Aorta (tissue), 5 donors: ENCODE measurements at regions not wholly inside any gene's neighbourhood (a gene's known extent, or its start where the extent isn't known, plus 50 kb on each side); places are given as distances from the start of the nearest gene placed in this dataset.

Experiments
- ATAC-seq: fragments of 200-7000 bp; cut with Tn5 transposase; one replicate; pipeline ENCODE4 v1.9.1; 2022; ENCODE audit warnings: moderate library complexity; ENCODE audit not compliant: low FRiP score
- DNase-seq, 2 donors: peaks; one replicate each; pipeline ENCODE4 v3.0.0-alpha.2; 2020
- H3K27ac ChIP-seq, 2 donors: one replicate each; pipeline ENCODE4 v1.5.1; 2013; ENCODE audit warnings: low read length in 2 of 2, mild to moderate bottlenecking in 2 of 2, moderate library complexity in 2 of 2, control low read depth in 1 of 2, inconsistent platforms in 1 of 2, low read depth in 1 of 2
- H3K27me3 ChIP-seq, 2 donors: one replicate each; pipeline ENCODE4 v1.6.1; 2013; ENCODE audit warnings: control low read depth in 1 of 2, low read length in 1 of 2, mild to moderate bottlenecking in 1 of 2, moderate library complexity in 1 of 2; ENCODE audit not compliant: insufficient read depth in 2 of 2, control insufficient read depth in 1 of 2
- H3K36me3 ChIP-seq, 2 donors: one replicate each; pipeline ENCODE4 v1.6.1; 2013; ENCODE audit warnings: control low read depth in 1 of 2, low read length in 1 of 2, mild to moderate bottlenecking in 1 of 2; ENCODE audit not compliant: insufficient read depth in 2 of 2, control insufficient read depth in 1 of 2
- H3K4me1 ChIP-seq, 2 donors: one replicate each; pipeline ENCODE4 v1.6.1; 2013; ENCODE audit warnings: low read length in 2 of 2, control low read depth in 1 of 2, mild to moderate bottlenecking in 1 of 2, moderate library complexity in 1 of 2; ENCODE audit not compliant: insufficient read depth in 2 of 2, control insufficient read depth in 1 of 2
- H3K4me3 ChIP-seq, 2 donors: one replicate each; pipeline ENCODE4 v1.5.1; 2013; ENCODE audit warnings: low read length in 2 of 2, control low read depth in 1 of 2, mild to moderate bottlenecking in 1 of 2
- H3K9me3 ChIP-seq: one replicate; pipeline ENCODE4 v1.6.1; 2013; ENCODE audit warnings: mild to moderate bottlenecking, low read length; ENCODE audit not compliant: control insufficient read depth
- WGBS, 2 donors: extraction: QIAGEN DNeasy Blood & Tissue Kit; methylation state at CpG; one replicate each; pipeline ENCODE4 v1.1.7; 2013; 5-methylcytosine and 5-hydroxymethylcytosine counted together
- intact Hi-C, 2 donors: fragments of 100-400 bp; cut with DNase I; formaldehyde crosslinking; loops; one replicate each; pipeline versions ENCODE4 v1.14.2 to v1.15.0; 2022
- donor health status: healthy with polysubstance abuse.
- donor health status: Bipolar disorder and iron deficiency.
- donor health status: DM: no; HTN: no; CAD: no.
- donor health status: DM: no; HTN: no; CAD: no.
- donor health status: DM: yes; HTN: yes; CAD: no.

- no peak for DNase-seq
- WGBS, 2 donors = 96 to 97% methylated on average over 2 of the region's 2 CpGs
- ATAC-seq = no peak
- no peaks in the 10 kb centered on the region for H3K36me3 ChIP-seq
- intact Hi-C loops = loop anchor here in 1 of 2 donors (2.0 to 10.0 kb wide), 2 partner anchors 36 to 174 kb away; no protein-coding TSS in a partner anchor
- H3K4me1 ChIP-seq = no peaks in the 10 kb centered on the region
- no peaks in the 10 kb centered on the region for H3K9me3 ChIP-seq
- no peaks in the 10 kb centered on the region for H3K27me3 ChIP-seq
- H3K27ac ChIP-seq = no peak overlapping the region
- no peak overlapping the region for H3K4me3 ChIP-seq
Measured at GRCh38 chr15:99478977-99479376, 86.8 kb upstream of the MEF2A start.

DNA sequence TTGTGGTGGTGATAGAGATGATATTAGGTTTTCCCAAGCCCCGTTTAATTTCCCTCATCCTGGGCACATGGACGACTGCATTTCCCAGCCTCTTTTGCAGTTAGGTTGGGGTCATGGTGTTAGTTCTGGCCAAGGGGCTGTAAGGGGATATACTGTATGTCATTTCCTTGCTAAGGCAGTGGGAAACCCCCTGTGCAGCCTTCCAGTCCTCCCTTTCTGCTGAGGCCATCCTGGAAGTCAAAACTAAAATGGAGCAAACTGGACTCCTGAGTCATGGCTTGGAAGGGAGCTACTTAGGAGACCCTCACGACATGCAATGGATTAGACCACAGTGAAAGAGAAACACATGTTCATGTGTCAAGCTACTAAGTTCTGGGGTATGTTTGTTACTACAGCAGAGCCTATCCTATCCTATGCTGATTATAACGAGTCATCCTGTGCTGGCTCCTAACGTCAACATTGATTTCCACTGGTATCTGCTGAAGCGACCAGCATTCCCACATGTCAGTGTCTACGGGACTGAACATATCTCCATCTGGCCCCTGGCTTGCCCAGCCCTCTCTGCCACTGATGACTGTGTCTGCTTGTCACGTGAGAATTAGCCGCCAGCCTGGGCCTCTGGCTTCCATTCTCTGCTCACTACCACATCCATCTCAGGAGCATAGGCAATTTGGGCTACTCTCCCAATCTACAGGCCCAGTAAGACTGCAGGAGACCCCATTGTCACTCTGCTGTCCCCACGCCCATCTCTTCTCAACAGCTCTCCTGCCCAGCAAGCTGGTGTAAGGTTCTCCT is 85.6 kb upstream of the MEF2A start:
- H3K36me3 ChIP-seq = no peaks in the 10 kb centered on the region
- ATAC-seq (no peak), DNase-seq (no peak)
- intact Hi-C loops = no loop called here
- 95 to 96% methylated on average over 10 of the region's 10 CpGs for WGBS, 2 donors
- H3K27me3 ChIP-seq = no peaks in the 10 kb centered on the region
- no peak overlapping the region for H3K4me3 ChIP-seq
- no peaks in the 10 kb centered on the region for H3K9me3 ChIP-seq
- no peak overlapping the region for H3K27ac ChIP-seq
- H3K4me1 ChIP-seq = no peaks in the 10 kb centered on the region

DNA sequence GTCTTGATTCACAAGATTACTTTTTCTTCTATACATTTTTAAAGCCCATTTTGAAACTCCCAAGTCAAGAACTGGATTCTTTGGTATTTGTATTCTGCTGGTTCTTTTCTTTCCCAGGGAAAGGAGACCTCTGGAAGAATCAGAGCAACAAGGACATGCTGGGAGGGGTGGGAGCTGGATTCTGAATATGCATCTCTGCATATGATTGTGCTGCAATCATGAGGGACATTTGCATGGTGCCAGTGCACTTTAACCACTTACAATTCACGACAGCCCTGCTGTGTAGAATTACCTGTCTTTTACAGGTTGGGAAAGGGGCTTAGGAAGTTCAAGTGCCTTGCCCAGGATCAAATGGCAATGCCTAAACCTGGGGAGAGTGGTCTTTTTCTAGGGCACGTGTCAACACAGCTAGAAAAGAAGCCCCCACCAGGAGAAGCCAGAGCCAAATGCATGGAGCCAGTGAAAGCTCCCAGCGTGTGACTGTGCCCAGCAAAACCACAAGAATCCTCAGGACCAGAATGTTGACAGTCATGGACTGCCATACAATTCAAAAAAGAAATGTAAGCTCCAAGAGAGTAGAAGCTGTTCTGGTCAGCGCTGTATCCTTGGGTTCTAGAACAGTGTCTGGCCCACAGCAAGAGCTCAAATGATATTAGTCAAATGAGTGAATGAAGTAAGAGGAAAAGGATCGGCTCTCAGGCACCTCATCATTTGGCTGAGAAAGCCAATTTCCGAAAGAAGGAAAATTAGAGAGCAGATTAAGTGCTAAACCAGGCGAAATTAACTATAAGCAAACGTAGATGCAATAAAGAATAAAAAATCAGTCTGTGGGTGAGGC is 84.5 kb upstream of the MEF2A start:
- no peak overlapping the region for H3K27ac ChIP-seq
- H3K27me3 ChIP-seq = no peaks in the 10 kb centered on the region
- no peaks in the 10 kb centered on the region for H3K4me1 ChIP-seq
- no peak overlapping the region for H3K4me3 ChIP-seq
- intact Hi-C loops = no loop called here
- no peaks in the 10 kb centered on the region for H3K36me3 ChIP-seq
- DNase-seq = no peak
- no peaks in the 10 kb centered on the region for H3K9me3 ChIP-seq
- 84 to 85% methylated on average over 8 of the region's 8 CpGs for WGBS, 2 donors
- no peak for ATAC-seq

- Histone ChIP-seq H3K36me3 (no peaks in the 10 kb centered on the region), H3K4me3 (no peak overlapping the region), H3K27me3 (no peaks in the 10 kb centered on the region), H3K9me3 (no peaks in the 10 kb centered on the region), H3K27ac (no peak overlapping the region), H3K4me1 (no peaks in the 10 kb centered on the region)
- intact Hi-C loops = no loop called here
- 89 to 90% methylated on average over 2 of the region's 2 CpGs for WGBS, 2 donors
- DNase-seq = no peak
- ATAC-seq = no peak
Measured at GRCh38 chr15:99481951-99482230, 83.9 kb upstream of the MEF2A start.

DNA sequence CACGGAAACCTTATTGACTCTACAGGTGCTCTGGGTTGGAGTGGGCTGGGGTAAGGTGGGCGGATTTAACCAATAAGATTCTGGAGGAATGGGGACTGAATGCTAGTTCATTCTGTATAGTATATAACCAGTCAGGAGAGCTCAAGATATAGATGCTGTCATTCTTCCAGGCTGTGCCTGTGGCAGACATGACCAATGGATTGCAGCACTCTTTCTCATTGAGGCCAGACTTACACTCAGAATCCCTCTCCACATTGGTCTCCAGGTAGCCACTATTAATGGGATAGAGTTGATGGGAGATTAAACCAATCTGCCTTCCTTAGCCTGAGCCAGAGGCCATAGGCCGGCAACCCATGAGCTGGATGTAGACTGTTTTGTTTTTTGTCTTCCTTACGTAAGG is 82.8 kb upstream of the MEF2A start:
- 98% methylated on average over 4 of the region's 4 CpGs for WGBS, 2 donors
- no peaks in the 10 kb centered on the region for H3K4me1 ChIP-seq
- H3K36me3 ChIP-seq = no peaks in the 10 kb centered on the region
- H3K4me3 ChIP-seq = no peak overlapping the region
- H3K27me3 ChIP-seq = no peaks in the 10 kb centered on the region
- no peaks in the 10 kb centered on the region for H3K9me3 ChIP-seq
- DNase-seq (no peak), ATAC-seq (no peak)
- H3K27ac ChIP-seq = no peak overlapping the region
- intact Hi-C loops = no loop called here

GRCh38 chr15:99485153-99485961 is 80.4 kb upstream of the MEF2A start:
- Histone ChIP-seq H3K27me3 (no peaks in the 10 kb centered on the region), H3K9me3 (no peaks in the 10 kb centered on the region), H3K4me3 (no peak overlapping the region), H3K4me1 (no peaks in the 10 kb centered on the region), H3K36me3 (no peaks in the 10 kb centered on the region), H3K27ac (peak overlapping the region in 1 of 2 donors; percentile 60)
- DNase-seq (no peak), ATAC-seq (no peak)
- intact Hi-C loops = no loop called here
- WGBS, 2 donors = 72 to 79% methylated on average over 11 of the region's 11 CpGs

- ATAC-seq (peak; percentile 50), DNase-seq (no peak)
- intact Hi-C loops = no loop called here
- Histone ChIP-seq H3K9me3 (no peaks in the 10 kb centered on the region), H3K4me1 (no peaks in the 10 kb centered on the region), H3K27me3 (no peaks in the 10 kb centered on the region), H3K27ac (peak overlapping the region in 1 of 2 donors; percentile 60), H3K4me3 (no peak overlapping the region), H3K36me3 (no peaks in the 10 kb centered on the region)
- 27 to 34% methylated on average over 9 of the region's 9 CpGs for WGBS, 2 donors
Measured at GRCh38 chr15:99485992-99486370, 79.8 kb upstream of the MEF2A start.

DNA sequence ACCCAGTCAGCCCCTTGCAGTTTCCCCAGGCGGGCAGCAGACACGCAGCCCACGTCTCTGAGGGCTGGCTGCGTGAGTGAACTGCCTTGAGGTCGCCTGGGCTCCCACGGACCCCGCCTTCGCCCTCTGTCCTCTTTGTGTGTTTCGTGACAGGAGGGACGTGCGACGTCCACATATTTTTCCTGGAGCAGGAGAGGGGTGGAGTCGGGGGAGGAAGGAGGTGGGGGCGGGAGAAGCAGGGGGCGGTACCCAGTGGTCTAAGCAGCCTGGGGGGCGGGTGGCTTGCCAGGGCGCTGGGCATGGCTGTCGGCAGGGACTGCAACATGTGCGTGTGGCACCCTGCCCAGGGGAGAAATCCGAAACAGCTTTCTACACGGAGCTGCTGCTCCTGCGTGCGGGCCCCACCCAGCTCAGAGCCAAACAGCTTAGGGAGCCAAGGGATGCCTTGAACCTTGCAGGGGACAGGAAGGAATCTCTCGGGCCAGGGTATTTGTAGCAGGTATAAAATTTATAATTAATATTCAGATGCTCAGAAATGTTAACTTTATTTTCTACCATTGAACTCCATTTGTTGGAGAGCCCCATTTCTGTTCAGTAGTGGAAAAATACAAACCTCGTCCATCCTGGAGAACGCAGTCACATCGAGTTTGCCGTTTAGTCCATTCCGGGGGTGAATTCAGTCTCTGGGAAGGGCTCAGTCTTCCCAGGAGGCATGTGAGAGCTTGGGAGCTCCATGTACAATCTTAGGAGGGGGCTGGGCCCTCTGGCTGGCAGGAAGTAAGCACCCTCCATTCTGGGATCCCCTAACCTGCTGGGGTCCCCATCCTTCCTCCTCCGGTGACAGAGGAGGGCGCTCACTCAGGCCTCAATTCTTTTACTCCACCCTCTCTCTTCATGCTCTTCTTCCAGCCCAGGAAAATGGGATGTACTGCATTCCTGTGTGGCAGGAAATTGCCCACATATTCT is 79.1 kb upstream of the MEF2A start:
- 5 to 7% methylated on average over 31 of the region's 31 CpGs for WGBS, 2 donors
- no peaks in the 10 kb centered on the region for H3K27me3 ChIP-seq
- H3K27ac ChIP-seq = peak overlapping the region in 1 of 2 donors; percentile 60
- peak overlapping the region; percentile 1 to 3 for H3K4me3 ChIP-seq
- no peaks in the 10 kb centered on the region for H3K36me3 ChIP-seq
- DNase-seq = peak; percentile 93 to 95
- ATAC-seq = peak; percentile 85
- no peaks in the 10 kb centered on the region for H3K9me3 ChIP-seq
- intact Hi-C loops = no loop called here
- no peaks in the 10 kb centered on the region for H3K4me1 ChIP-seq
